ENCODE measurements at regions not wholly inside any gene's neighbourhood (a gene's known extent, or its start where the extent isn't known, plus 50 kb on each side); places are given as distances from the start of the nearest gene placed in this dataset.

DNA sequence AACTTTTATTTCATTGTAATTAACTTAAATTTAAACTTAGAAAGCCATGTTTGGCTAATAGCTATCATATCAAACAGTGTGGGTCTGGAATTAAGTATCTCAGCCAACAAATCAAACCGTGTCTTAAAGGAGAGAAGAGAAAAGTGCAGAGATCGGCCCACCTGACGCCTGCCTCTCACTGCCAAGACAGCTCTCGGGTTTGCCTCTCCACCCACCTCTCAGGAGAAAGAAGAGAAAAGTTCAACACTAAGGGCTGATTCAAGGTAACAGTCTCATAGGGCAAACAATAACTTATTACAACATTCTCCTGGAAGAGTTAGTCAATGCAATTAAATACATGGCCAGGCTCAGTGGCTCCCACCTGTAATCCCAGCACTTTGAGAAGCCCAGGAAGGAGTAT, 64.8 kb upstream of the PRR20G start:
- no peaks in the 10 kb centered on the region; the same call in 1 of the 2 replicates for H3K27me3 ChIP-seq (replicated peaks; ENCODE audit: control insufficient read depth, insufficient read depth, low read length)
- H3K36me3 ChIP-seq (ENCODE audit: control insufficient read depth, insufficient read depth, low read length) = no peaks in the 10 kb centered on the region
- no peak for DNase-seq (ENCODE audit: extremely low read depth, insufficient read length)
- TF ChIP-seq, protein P1, sequence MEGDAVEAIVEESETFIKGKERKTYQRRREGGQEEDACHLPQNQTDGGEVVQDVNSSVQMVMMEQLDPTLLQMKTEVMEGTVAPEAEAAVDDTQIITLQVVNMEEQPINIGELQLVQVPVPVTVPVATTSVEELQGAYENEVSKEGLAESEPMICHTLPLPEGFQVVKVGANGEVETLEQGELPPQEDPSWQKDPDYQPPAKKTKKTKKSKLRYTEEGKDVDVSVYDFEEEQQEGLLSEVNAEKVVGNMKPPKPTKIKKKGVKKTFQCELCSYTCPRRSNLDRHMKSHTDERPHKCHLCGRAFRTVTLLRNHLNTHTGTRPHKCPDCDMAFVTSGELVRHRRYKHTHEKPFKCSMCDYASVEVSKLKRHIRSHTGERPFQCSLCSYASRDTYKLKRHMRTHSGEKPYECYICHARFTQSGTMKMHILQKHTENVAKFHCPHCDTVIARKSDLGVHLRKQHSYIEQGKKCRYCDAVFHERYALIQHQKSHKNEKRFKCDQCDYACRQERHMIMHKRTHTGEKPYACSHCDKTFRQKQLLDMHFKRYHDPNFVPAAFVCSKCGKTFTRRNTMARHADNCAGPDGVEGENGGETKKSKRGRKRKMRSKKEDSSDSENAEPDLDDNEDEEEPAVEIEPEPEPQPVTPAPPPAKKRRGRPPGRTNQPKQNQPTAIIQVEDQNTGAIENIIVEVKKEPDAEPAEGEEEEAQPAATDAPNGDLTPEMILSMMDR (IDR thresholded peaks at IDR 0.05; ENCODE audit: insufficient read depth, low read length, poor library complexity, severe bottlenecking) = no peak
- no peak overlapping the region for H3K4me3 ChIP-seq (replicated peaks; ENCODE audit: low read depth, low read length)

DNA sequence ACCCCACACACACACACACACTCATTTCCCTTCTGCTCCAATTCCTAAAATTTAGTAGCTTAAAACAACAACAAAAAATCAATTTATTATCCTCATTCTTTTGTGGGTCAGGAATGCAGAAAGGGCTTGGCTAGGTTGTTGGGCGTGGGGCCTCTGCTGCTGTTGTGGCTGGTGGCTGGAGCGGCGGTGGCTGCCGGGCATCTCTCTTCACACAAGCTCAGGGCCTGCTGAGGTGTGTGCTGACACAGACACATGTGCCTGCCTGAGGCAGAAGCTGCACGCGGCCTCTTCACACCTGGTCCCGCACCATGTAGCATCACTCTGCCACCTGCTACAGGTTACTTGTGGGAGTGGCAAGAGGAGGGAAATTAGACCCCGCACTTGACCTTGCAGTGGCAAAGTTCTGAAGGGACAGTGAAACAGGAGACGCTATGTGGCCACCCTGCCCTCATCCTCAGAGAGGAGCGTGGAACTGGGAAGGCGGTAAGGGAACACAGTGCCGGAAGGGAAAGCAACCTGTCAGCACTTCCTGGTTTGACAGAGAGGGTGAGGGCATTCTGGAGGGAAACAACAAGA, 64.0 kb upstream of the PRR20G start:
- no peak overlapping the region for H3K4me3 ChIP-seq (replicated peaks; ENCODE audit: low read depth, low read length)
- H3K27me3 ChIP-seq (replicated peaks; ENCODE audit: control insufficient read depth, insufficient read depth, low read length) = no peaks in the 10 kb centered on the region; the same call in 1 of the 2 replicates
- no peaks in the 10 kb centered on the region for H3K36me3 ChIP-seq (ENCODE audit: control insufficient read depth, insufficient read depth, low read length)
- TF ChIP-seq, protein P1 (IDR thresholded peaks at IDR 0.05; ENCODE audit: insufficient read depth, low read length, poor library complexity, severe bottlenecking) = no peak
- no peak for DNase-seq (ENCODE audit: extremely low read depth, insufficient read length)

DNA sequence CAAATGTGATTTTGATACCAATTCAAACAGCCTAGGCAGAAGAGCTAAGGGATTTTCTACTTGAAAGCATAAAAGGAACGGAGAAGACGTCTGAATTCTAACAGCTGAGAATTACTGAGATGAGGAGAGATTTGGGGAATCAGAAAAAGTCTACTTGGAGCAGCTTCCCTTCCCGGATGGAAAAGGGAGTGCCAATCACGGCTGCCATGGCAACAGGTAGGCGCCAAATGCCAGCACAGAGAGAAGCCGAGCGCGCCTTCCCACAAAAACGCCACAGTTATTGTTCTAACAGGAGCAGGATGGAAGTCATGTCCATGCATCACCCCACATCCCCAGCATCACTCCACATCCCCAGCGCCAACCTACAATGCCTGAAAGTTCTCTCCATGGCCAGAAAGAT, 63.5 kb upstream of the PRR20G start:
- no peak overlapping the region for H3K4me3 ChIP-seq (replicated peaks; ENCODE audit: low read depth, low read length)
- DNase-seq (ENCODE audit: extremely low read depth, insufficient read length) = no peak
- no peaks in the 10 kb centered on the region for H3K36me3 ChIP-seq (ENCODE audit: control insufficient read depth, insufficient read depth, low read length)
- TF ChIP-seq, protein P1 (IDR thresholded peaks at IDR 0.05; ENCODE audit: insufficient read depth, low read length, poor library complexity, severe bottlenecking) = no peak
- H3K27me3 ChIP-seq (replicated peaks; ENCODE audit: control insufficient read depth, insufficient read depth, low read length) = no peaks in the 10 kb centered on the region; the same call in 1 of the 2 replicates

- DNase-seq (ENCODE audit: extremely low read depth, insufficient read length) = no peak
- Histone ChIP-seq H3K4me3 (replicated peaks; ENCODE audit: low read depth, low read length) (no peak overlapping the region), H3K27me3 (replicated peaks; ENCODE audit: control insufficient read depth, insufficient read depth, low read length) (no peaks in the 10 kb centered on the region; the same call in 1 of the 2 replicates), H3K36me3 (ENCODE audit: control insufficient read depth, insufficient read depth, low read length) (no peaks in the 10 kb centered on the region)
- TF ChIP-seq, protein P1 (IDR thresholded peaks at IDR 0.05; ENCODE audit: insufficient read depth, low read length, poor library complexity, severe bottlenecking) = no peak
These were observed 62.6 kb upstream of the PRR20G start for GRCh38 chr3:127350172-127351050.

- TF ChIP-seq, protein P1 (IDR thresholded peaks at IDR 0.05; ENCODE audit: insufficient read depth, low read length, poor library complexity, severe bottlenecking) = no peak
- Histone ChIP-seq H3K4me3 (replicated peaks; ENCODE audit: low read depth, low read length) (no peak overlapping the region), H3K27me3 (replicated peaks; ENCODE audit: control insufficient read depth, insufficient read depth, low read length) (no peaks in the 10 kb centered on the region; the same call in 1 of the 2 replicates), H3K36me3 (ENCODE audit: control insufficient read depth, insufficient read depth, low read length) (no peaks in the 10 kb centered on the region)
- DNase-seq (ENCODE audit: extremely low read depth, insufficient read length) = no peak
These were observed 61.8 kb upstream of the PRR20G start for GRCh38 chr3:127349501-127350171.

Data from GM06990 (cell line).